NCI-H2227 (cell line): ENCODE measurements at regions not wholly inside any gene's neighbourhood (a gene's known extent, or its start where the extent isn't known, plus 50 kb on each side); places are given as distances from the start of the nearest gene placed in this dataset.
"Not testable (repeated sequence)": the region's sequence is repeated elsewhere in the genome, so short reads cannot be mapped to it uniquely, and the experiment has no call there.

Experiments used
- DNase-seq: peaks from one replicate; lab custom pipeline; 2025; ENCODE audit not compliant: unreplicated experiment; lab: John Stamatoyannopoulos, UW

- DNase-seq: not testable (repeated sequence)
Observed at GRCh38 chr7:97928844-97929243, 56.6 kb upstream of the ASNS start.

DNA sequence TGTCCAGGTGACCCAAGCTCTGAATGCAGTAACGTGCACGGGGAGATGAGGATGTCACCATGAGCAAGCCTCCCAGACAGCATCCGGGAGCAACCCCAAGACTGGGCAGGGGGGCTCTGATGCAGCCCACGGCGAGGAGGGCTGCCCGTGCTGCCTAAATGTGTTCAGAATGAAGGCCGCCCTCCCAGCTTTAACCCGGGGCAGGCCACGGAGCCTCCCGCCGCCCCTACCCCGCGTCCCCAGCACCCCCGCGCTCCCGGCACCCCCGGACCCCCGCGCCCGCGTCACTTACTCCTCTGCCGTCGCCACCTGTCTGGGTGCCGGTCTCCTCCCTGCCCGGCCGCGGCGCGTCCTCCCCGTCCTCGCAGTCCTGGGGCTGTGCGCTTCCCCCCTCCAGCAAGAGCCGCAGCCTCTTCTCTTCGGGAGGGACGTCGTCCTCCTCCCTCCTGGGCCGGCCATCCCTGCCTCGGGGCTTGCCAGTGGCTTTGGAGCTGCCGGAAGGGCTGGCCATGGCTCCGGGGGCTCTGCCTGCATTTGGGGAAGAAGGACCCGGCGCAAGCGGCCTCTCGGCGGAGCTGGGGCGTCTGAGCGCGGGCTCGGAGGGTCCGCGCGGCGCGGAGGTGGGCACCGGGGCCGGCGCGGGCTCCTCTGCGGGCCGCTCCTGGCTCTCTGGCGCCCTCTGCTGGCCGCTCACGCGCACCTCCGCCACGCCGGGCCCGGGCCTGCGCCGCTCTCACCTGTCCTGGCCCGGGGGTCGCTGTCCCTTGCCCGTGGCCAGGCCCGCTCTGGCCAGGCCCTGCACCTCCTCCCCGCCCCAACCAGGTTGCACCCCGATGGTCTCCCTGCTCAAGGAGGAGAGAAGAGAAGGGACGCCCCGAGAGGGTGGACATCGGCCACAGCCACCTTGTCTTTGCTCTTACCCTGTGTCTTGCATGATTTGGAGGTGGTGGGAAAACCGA is 55.9 kb upstream of the ASNS start:
- peak; percentile 77 for DNase-seq
